HL-60 (cell line): ENCODE measurements at regions not wholly inside any gene's neighbourhood (a gene's known extent, or its start where the extent isn't known, plus 50 kb on each side); places are given as distances from the start of the nearest gene placed in this dataset.

ENCODE experiments used
- DNase-seq, 2 experiments: peaks; one replicate each; pipeline ENCODE4 v3.0.0-alpha.2; 2010 to 2020; ENCODE audit warnings: low read depth in 1 of 2, low spot score in 1 of 2
- H3K27ac ChIP-seq: fragments of 250-450 bp; sonication (Bioruptor Pico); replicated peaks from 2 replicates; pipeline ENCODE4 v1.5.1; 2020; ENCODE audit warnings: mild to moderate bottlenecking, moderate library complexity
- H3K27me3 ChIP-seq: fragments of 250-450 bp; sonication (Bioruptor Pico); 2 replicates; pipeline ENCODE4 v1.5.1; 2021; ENCODE audit warnings: mild to moderate bottlenecking, moderate library complexity; ENCODE audit not compliant: insufficient read depth, poor library complexity, severe bottlenecking
- H3K4me3 ChIP-seq: replicated peaks from 2 replicates; pipeline ENCODE4 v1.5.1; 2011; ENCODE audit warnings: mild to moderate bottlenecking, control low read depth, low read length; ENCODE audit not compliant: insufficient read depth
- CTCF ChIP-seq: IDR thresholded peaks from one replicate; pipeline ENCODE4 v1.5.1; 2011; ENCODE audit warnings: low read length, control low read depth, inconsistent platforms; ENCODE audit not compliant: insufficient read depth
- GABPA ChIP-seq: IDR thresholded peaks from 2 replicates; pipeline ENCODE4 v1.6.1; 2012; ENCODE audit warnings: low read depth
- POLR2AphosphoS5 ChIP-seq: IDR thresholded peaks from 2 replicates; pipeline ENCODE4 v1.6.1; 2012; ENCODE audit warnings: low read depth
- REST ChIP-seq: IDR thresholded peaks from 2 replicates; pipeline ENCODE4 v1.6.1; 2012; ENCODE audit warnings: low read depth; ENCODE audit not compliant: insufficient replicate concordance
- SPI1 ChIP-seq: IDR thresholded peaks from 2 replicates; pipeline ENCODE4 v1.6.1; 2012; ENCODE audit warnings: low read depth, mild to moderate bottlenecking, borderline replicate concordance

- no peak for DNase-seq
- peaks cover 20% of the 10 kb centered on the region for H3K27me3 ChIP-seq
- H3K27ac ChIP-seq: no peak overlapping the region
- no peak for TF ChIP-seq REST
- no peak for TF ChIP-seq POLR2AphosphoS5
- TF ChIP-seq CTCF: no peak
- TF ChIP-seq GABPA: no peak
- no peak for TF ChIP-seq SPI1
- no peak overlapping the region for H3K4me3 ChIP-seq
Measured at GRCh38 chr16:85237817-85238216, 125.5 kb upstream of the CIBAR2 start.

- peaks cover 20% of the 10 kb centered on the region for H3K27me3 ChIP-seq
- no peak overlapping the region for H3K27ac ChIP-seq
- TF ChIP-seq GABPA: no peak
- TF ChIP-seq SPI1: no peak
- TF ChIP-seq REST: no peak
- no peak for TF ChIP-seq CTCF
- DNase-seq: no peak
- no peak overlapping the region for H3K4me3 ChIP-seq
Measured at GRCh38 chr16:85238233-85238647, 126.0 kb upstream of the CIBAR2 start.

- DNase-seq: no peak
- Histone ChIP-seq H3K27me3 (peaks cover 20% of the 10 kb centered on the region), H3K27ac (no peak overlapping the region), H3K4me3 (no peak overlapping the region)
- TF ChIP-seq REST (no peak), POLR2AphosphoS5 (no peak), GABPA (no peak), CTCF (no peak), SPI1 (no peak)
Measured at GRCh38 chr16:85239239-85239638, 127.0 kb upstream of the CIBAR2 start.
